ENCODE measurements at regions not wholly inside any gene's neighbourhood (a gene's known extent, or its start where the extent isn't known, plus 50 kb on each side); places are given as distances from the start of the nearest gene placed in this dataset.

GRCh38 chr4:91916219-91916618, 387.5 kb upstream of the GRID2 start:
- POLR2A ChIA-PET = no interaction called here
- H3K27ac Mint-ChIP-seq = no peak overlapping the region
- H3K36me3 Mint-ChIP-seq (ENCODE audit: low read depth) = no peaks in the 10 kb centered on the region
- ATAC-seq (ENCODE audit: low read depth) = no peak
- H3K9me3 Mint-ChIP-seq = peaks cover 2% of the 10 kb centered on the region
- no peak overlapping the region for H3K4me3 Mint-ChIP-seq
- DNase-seq = no peak
- H3K27me3 Mint-ChIP-seq = no peaks in the 10 kb centered on the region
- H3K4me1 Mint-ChIP-seq = no peaks in the 10 kb centered on the region
- intact Hi-C loops (cut with micrococcal nuclease) = no loop called here
- TF ChIP-seq, protein P1, sequence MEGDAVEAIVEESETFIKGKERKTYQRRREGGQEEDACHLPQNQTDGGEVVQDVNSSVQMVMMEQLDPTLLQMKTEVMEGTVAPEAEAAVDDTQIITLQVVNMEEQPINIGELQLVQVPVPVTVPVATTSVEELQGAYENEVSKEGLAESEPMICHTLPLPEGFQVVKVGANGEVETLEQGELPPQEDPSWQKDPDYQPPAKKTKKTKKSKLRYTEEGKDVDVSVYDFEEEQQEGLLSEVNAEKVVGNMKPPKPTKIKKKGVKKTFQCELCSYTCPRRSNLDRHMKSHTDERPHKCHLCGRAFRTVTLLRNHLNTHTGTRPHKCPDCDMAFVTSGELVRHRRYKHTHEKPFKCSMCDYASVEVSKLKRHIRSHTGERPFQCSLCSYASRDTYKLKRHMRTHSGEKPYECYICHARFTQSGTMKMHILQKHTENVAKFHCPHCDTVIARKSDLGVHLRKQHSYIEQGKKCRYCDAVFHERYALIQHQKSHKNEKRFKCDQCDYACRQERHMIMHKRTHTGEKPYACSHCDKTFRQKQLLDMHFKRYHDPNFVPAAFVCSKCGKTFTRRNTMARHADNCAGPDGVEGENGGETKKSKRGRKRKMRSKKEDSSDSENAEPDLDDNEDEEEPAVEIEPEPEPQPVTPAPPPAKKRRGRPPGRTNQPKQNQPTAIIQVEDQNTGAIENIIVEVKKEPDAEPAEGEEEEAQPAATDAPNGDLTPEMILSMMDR (IDR thresholded peaks at IDR 0.05) = no peak
- CTCF ChIA-PET = no interaction called here

DNA sequence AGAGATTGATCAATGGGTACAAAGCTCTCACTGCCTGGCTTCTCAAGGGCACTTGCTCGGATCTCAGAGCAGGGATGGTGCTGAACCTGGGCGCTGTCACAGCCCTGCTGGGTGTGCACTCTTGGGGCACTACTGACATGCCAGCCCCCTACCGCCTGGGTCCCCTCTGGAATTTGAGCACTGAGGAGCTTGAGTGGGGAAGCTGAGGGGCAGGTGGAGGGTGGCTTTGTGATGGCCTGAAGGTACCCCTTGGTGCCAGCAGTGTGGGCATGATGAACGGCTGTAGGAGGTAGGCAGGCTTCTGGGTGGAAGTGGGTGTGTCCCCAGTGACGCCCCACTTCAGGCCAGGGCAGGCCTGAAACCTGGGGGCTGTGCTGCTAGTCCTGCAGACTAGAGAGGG, 379.1 kb upstream of the GRID2 start:
- intact Hi-C loops (cut with micrococcal nuclease) = no loop called here
- Mint-ChIP-seq H3K36me3 (ENCODE audit: low read depth) (no peaks in the 10 kb centered on the region), H3K27ac (no peak overlapping the region), H3K27me3 (no peaks in the 10 kb centered on the region), H3K4me3 (no peak overlapping the region), H3K4me1 (no peaks in the 10 kb centered on the region), H3K9me3 (peaks cover 8% of the 10 kb centered on the region)
- TF ChIP-seq, protein P1 (IDR thresholded peaks at IDR 0.05) = no peak
- ChIA-PET CTCF (no interaction called here), POLR2A (no interaction called here)
- no peak for ATAC-seq (ENCODE audit: low read depth)
- DNase-seq = no peak

DNA sequence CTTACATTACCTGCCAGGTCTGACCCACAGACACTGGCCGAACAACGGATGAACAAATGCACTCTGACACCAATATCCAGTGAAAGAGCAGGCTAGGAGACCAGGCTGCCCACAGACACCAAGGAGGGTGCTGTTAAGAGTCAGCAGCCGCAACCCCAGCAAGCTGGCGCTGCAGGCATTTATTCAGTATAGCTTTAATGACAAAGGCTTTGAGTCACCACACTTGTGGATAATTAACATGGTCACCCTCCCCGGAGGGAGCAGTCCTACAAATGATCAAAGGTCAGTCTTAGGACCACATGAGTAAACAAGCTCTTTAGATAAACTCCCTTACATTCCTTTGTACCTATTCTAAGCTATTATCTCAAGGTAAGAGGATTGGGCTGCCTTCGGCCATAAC, 368.5 kb upstream of the GRID2 start:
- TF ChIP-seq, protein P1 (IDR thresholded peaks at IDR 0.05) = no peak
- no peak overlapping the region for H3K4me3 Mint-ChIP-seq
- ChIA-PET POLR2A (no interaction called here), CTCF (no interaction called here)
- no peak for DNase-seq
- no peaks in the 10 kb centered on the region for H3K36me3 Mint-ChIP-seq (ENCODE audit: low read depth)
- peaks cover 2% of the 10 kb centered on the region for H3K9me3 Mint-ChIP-seq
- no peaks in the 10 kb centered on the region for H3K27me3 Mint-ChIP-seq
- ATAC-seq (ENCODE audit: low read depth) = no peak
- intact Hi-C loops (cut with micrococcal nuclease) = no loop called here
- no peak overlapping the region for H3K27ac Mint-ChIP-seq
- no peaks in the 10 kb centered on the region for H3K4me1 Mint-ChIP-seq

- Mint-ChIP-seq H3K9me3 (peaks cover 2% of the 10 kb centered on the region), H3K4me1 (no peaks in the 10 kb centered on the region), H3K27me3 (no peaks in the 10 kb centered on the region), H3K27ac (no peak overlapping the region), H3K4me3 (no peak overlapping the region), H3K36me3 (ENCODE audit: low read depth) (no peaks in the 10 kb centered on the region)
- intact Hi-C loops (cut with micrococcal nuclease) = no loop called here
- DNase-seq (no peak), ATAC-seq (ENCODE audit: low read depth) (no peak)
- TF ChIP-seq, protein P1 (IDR thresholded peaks at IDR 0.05) = no peak
- POLR2A ChIA-PET = no interaction called here
- CTCF ChIA-PET = no interaction called here
Observed at GRCh38 chr4:91936311-91936710, 367.5 kb upstream of the GRID2 start.

- TF ChIP-seq, protein P1 (IDR thresholded peaks at IDR 0.05) = no peak
- DNase-seq (no peak), ATAC-seq (ENCODE audit: low read depth) (no peak)
- intact Hi-C loops (cut with micrococcal nuclease) = no loop called here
- no peaks in the 10 kb centered on the region for H3K9me3 Mint-ChIP-seq
- H3K27ac Mint-ChIP-seq = no peak overlapping the region
- ChIA-PET CTCF (no interaction called here), POLR2A (no interaction called here)
- H3K36me3 Mint-ChIP-seq (ENCODE audit: low read depth) = no peaks in the 10 kb centered on the region
- H3K27me3 Mint-ChIP-seq = no peaks in the 10 kb centered on the region
- H3K4me3 Mint-ChIP-seq = no peak overlapping the region
- no peaks in the 10 kb centered on the region for H3K4me1 Mint-ChIP-seq
Observed at GRCh38 chr4:91957963-91958362, 345.8 kb upstream of the GRID2 start.
